NCI-H524 treated with DMSO at 0.1 percent for 48 hours (cell line): ENCODE measurements at regions not wholly inside any gene's neighbourhood (a gene's known extent, or its start where the extent isn't known, plus 50 kb on each side); places are given as distances from the start of the nearest gene placed in this dataset.

Experiments
- DNase-seq: peaks from one replicate; lab custom pipeline; 2025; lab: John Stamatoyannopoulos, UW

DNA sequence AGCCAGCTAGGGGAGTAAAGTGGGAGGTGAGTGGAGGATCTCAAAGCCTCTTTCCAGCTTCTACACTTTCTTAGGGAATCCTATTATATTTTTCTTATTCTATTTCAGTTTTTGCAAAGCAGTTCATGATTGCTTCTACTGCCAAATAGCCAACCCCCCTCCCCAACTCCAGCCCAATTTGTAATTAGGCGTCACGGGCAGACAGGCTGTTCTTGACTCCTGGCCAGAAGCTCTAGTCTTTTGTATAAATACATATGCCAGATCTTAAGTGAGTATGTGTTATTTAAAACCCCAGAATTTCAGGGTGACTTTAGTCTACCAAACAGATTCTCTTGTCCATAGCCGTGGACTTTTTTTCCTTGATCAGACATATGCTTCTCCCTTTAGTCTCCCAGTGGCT, 255.2 kb downstream of the BUB3 start:
- DNase-seq: no peak

DNA sequence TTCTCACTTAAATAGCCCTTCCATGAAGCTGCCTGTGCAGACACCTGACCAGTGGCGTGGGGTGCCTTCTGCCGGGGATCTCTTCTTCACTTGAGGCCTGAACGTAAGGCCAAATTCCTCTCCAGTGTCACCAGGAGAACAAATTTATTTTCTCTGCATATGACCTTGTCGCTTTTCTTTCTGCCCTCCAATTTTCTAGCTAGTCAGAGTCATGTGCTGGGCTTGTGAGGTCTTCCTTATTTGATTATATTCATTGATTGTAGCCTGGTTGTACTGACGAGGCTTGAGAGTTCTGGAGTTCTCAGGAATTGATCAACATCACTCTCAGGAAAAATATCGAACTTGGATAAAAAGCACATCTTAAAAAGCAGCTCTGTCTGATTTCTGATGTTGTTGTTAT, 255.7 kb downstream of the BUB3 start:
- no peak for DNase-seq

DNA sequence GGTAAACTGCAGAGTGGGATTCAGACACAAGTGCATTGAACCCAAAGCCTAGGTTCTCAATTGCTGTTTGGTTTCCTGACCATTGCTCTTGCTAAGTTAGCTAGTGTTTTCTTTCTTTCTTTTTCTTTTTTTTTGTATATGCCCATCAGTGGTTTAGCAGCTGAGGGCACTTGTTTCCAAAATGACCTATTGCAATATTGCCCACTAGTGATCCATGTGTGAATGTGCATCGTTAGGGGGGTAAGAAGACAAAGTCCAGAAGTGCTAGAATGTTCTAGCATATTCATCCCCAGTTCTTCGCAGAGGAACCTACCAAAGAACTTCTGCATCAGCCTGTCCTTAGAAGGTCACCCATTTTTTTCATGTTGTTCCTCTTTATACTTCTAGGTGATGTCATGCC, 252.8 kb upstream of the GPR26 start:
- DNase-seq: no peak

DNA sequence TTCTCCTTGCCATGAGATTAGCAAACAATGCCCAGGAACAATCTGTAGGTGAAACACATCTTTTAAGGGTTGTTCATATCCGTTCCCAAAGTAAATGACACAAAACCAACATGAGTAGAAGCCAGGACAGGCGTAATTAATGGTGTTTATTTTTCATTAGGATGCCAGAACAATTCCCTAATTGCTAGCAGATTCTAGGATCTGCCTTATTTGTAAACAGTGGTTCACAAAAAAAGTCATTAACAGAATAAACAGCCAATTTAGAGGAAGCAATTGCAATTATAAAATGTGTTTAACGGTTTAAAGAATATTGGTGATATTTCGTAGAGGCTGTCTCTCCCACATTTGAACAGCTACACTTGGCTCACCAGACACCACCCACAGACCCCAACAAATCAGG, 250.6 kb upstream of the GPR26 start:
- DNase-seq: no peak

DNA sequence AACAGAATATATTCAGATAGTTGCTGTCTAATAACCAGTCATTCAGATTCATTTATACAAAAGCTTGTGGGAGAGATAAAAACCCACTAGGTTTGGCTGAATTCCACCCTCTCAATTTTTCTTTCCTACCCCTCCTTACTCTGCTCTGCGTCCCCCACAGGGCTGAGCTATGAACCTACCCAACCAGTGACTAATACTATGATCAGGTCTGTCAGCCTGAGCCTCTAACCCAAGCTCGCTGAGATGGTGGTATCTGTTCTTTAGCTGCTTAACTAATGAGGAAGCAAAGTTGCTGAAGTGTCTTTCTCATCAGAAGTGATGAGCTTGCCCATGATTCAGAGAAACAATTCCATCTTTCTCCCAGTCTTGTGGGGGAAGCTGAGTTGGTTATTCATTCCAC, 248.7 kb upstream of the GPR26 start:
- no peak for DNase-seq

DNA sequence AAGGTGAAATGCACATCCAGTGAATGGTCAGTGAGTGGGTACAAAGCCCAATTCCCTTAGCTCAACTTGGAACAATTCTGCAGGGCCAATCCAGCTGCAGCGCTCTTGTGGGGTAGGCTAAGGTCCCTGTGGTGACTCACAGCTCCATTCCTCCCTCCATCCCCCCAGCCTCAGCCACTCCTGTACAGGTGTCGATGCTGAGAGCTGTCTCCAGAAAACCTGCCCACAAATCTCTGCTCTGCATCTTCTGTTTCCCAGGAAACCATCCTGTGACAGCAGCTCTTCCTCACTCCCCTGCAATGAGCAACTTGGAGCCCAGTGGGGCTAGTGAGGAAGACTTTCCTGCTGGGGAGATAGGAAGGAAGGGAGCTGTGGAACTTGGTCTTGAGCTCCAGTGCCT, 244.7 kb upstream of the GPR26 start:
- DNase-seq: no peak

DNA sequence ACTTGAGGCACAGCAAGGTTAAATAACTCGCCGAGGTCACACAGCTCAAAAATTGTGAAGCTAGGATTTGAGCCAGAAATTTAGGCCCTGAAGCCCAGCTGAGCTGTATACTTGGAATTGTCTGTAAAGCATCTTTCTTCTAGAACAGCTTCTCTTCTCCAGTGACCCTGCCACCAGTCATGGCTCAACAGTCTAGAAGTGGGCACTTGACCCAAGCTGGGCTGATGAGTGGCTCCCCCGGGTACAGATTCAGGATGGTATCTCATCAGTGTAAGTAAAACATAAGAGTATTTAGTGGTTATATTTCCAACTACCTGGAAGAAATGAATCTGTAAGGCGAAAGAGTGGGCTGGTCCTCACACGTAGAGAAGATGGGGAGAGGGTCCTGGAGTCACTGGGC, 243.9 kb upstream of the GPR26 start:
- DNase-seq: no peak

DNA sequence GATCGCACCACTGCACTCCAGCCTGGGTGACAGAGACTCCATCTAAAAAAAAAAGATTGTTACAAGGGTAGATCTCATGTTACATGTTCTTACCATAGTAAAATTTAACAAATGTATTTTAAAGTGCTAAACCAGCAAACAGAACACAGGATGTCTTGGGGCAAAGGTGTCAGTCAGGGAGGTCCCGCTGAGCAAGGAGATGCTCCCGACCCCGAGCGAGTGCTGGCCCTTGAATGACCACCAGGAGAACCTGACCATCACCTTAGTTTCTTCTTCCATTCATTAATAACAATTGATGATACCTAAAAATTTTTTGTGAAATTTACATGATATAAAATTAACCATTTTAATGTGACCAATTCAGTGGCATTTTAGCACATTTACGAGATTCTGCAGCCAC, 241.6 kb upstream of the GPR26 start:
- DNase-seq: no peak

DNA sequence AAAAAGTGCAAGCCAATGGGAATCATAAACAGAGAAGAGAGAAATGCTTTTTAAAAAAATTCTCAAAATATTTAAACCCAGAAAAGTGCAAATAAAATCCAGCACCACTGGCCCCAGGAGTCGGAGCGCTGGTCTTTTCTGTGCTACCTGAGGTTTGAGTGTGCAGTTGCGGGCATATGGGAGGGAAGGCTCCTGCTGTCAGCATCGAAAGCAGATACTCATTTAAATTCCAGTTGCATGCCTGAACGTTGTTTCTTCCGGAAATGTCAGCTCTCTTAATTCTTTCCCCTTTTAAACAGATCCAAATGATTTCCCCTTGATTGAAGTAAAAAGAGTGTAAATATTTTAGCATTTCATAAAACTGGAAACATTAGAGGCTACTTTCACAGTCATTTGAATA, 240.5 kb upstream of the GPR26 start:
- no peak for DNase-seq

DNA sequence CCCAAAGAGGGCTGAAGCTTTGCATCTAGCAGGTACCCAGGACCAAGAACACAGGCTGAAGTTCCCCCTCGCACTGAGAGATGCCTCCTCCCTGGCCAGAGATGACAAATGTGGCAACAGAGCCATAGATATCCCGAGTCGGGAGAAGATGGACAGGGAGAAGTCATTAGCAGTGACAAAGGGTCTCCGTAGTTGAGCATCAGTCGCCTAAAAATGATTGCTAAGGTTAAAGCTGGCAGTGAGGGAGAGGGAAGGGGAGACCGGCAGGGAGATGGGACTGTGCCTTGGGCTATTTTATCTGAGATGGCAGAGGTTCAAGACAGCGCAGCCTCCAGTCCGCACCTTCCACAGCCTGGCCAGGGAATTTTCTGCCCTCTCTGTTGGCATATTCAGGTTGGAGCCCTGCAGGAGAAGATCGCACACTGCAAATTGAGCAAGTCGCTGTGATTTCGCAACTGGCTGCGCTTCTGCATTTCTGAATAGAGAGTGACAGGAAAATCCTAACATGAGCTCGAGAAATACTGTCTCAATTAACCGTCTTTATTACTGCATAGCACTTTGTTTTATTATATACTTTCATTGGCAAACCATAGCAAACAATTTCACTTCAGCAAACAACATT, 238.9 kb upstream of the GPR26 start:
- no peak for DNase-seq

DNA sequence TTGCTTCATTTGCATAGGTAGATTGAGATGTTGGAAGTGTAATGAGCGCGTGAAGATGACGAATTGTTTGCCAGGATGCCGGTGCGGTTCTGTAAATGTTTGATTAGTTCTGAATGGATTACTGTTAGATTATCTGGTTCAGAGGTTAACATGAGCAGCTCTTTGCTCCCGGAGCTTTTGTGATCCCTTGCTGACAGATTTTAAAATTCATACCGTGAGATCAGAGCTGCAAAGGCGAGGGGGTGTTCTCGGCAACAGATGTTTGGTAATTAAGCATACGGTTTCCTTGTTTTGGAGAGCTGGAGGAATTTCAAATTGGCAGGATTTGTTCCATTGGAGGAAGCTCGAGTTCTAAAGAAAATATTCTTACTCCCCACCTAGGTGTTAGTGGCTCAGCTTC, 237.8 kb upstream of the GPR26 start:
- peak; percentile 5 for DNase-seq

DNA sequence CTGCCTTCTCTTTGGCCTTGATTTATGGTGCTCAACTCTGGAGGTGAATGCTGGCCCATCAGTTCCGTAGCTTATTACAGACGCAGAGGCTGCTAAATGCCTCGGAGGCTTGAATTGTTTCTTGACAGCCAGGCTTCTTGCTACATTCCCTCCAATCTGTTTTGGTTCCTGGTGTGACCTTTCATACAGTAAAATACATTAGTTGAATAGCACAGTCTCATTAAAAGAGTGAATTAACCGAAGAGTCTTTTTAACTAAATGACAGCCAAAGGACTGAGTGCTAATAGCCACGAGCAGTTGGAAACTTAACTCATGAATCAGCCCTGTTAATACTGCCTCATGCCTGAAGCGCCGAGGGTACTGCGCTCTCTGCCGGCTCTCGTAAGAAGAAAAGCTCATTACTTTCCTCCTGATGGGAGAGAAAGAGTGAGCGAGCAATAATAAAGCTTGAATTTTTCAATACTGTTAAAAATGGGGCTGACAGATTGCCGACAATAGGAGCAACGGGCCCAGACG, 236.4 kb upstream of the GPR26 start:
- no peak for DNase-seq

DNA sequence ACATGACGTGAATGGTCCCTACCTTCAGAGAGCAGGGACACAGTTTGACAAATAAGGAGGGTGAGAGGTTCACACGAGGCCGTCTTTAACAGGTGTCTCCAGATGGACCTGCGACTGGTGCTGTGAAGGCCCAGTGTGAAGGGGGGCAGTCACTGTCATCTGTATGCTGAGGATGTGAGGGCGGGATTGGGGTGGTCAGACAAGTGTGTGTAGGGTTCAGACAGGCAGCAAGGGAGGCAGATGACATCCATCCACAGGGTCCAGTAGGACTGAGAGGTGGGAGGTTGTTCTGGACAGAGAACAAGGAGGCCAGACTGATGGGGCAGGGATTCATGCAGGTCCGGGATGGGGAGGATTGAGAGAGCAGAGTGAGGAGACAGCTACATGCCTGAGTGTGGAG, 232.6 kb upstream of the GPR26 start:
- DNase-seq: no peak

DNA sequence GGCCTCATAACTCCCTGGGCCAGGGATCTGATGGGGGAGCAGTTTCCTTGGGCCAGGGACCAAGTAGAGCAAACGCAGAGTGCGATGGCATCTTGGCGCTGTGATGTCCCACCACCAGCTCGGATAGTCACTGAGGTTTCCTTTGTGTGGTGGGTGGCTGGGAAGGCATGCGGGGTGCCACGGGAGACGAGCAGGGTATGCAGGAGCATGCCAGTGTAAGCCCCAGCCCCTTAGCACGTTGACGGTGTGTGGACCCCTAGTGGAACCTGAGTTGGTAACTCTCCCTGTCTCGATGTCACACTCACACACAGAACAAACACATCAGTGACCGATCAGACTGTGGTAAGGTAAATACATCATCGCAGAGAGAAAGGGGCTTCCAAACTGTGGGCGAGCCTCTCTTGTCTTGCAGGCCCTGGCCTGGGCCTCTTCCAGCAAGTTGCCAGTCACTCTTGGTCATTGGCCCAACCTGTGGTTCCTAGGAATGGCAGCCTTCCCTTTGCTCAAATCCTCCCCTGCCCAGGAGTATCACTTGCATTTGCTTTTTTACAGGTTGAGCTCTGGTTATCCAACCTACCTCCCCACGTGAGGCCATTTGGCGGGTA, 231.6 kb upstream of the GPR26 start:
- DNase-seq: no peak

DNA sequence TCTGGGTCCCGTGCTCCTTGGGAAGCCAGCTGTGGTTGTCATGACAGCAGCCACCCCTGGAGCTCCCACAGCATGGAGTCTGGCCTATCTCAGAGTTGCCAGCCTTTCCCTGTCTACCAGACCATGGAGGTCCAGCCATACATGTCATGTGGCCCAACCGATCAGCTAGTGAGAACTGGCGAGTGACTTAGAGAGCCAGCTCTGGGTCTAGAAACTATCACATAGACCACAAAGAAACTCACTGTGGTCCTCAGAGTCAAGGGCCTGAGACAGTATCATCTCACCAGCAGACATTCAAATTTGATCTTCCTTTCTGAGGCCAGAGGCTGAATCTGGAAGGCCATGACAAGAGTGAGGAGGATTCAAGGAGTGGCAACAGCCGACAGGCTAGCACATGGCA, 223.3 kb upstream of the GPR26 start:
- DNase-seq: no peak

DNA sequence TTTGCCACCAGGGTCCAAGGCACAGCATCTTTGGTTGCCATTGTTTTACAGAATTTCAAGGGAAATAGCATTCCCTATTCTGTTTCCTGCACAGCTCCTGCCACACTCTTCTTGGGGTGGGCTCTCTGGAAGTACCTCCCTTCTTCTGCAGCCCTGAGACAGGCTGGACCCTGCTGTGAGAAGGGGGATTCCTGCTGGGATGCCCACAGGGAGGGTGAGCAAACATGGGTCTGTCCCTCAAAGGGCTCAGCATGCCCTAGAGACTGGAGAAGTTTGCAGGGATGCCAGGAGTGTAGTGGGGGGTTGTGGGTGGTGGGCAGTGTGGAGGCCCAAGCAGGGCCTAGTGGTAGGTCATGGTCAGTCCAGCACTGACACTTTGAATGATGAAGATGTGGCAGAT, 222.2 kb upstream of the GPR26 start:
- no peak for DNase-seq

DNA sequence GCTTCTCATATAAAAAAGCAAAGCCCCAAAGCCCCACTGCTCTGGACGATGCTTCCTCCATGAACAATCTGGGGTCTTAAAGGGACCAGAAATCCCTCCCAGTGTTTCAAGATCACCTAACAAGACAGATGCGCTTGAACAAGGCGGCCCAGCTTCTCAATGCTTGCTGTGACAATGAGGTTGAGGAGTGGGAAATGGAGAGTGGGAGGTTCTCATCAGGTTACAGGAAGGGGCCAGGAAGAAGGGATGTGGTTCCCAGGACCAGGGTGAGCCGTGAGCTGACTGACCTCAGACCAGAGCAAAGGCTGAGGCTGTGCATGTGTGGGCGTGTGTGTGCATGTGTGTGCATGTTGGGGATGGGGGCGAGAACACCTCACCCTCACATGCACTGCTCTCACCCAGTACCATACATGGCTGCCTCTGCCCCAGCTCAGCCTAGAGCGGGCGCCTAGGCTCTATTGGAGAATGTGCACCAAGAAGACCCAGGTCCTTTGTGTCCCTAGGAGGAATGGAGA, 220.8 kb upstream of the GPR26 start:
- no peak for DNase-seq

DNA sequence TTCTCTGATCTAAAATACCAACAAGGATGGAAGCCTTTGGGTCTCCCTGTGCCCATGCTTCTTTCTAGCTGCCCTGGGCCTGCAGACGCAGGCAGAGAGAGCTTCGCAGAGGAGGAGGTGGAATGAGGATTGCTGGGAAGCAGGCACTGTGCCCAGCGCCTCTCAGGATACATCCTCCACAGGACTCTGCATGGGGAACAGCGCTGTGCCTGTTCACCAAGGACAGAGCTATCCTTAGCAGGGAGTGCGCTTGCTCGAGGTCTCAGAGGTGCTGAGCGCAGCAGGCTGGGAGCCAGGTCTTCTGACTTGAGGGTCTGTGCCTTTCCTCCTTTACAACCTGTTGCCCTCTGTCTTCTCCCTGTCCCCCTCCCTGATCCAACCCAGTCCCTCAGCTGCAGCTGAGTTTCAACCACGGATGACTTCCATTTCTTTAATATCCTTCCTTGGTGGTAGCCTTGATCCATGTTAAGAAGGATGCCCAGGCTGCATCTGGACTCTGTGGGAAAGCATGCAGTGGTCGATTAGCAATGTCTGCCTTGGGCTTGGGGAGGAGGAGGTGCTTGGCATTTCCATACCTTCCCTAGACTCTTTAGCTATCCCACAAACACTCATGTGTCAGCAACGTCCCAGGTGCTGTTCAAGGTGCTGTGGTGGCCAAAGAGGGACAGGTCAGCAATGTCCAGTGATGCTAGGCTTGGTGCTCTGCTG, 219.6 kb upstream of the GPR26 start:
- no peak for DNase-seq

DNA sequence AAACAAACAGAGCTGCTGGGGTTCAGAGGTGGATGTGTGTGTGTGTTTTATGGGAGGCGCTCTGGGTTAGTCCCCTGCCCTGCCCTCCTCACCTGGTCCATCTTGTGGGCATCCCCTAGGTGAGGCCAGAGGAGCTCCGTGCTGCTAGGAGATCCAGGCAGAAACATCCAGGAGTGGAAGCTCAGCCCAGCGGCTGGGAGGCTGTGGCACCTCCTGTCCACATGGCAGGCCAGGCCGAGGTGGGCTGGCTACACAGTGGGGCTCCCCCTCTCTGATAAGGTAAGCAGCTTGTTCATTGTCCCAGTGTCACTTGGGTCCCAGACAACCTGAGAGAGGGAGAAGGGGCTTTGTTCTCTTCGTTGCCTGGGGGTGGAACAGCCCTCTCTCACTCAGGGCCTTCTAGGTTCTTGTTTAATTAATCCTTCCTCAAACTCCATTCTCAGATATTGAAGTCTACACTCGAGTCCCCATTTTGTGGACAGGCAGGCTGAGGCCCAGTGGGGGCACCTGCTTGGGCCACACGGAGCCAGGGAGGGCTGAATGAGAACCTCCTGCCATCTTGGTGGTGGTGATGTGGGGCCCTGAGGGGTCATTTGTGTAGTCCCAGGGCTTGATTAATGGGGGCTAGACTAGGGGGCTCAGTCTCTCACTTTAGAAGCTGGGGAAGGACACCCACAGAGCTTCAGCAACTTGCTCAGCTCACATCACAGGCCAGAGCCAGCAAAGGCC, 216.8 kb upstream of the GPR26 start:
- DNase-seq: no peak

DNA sequence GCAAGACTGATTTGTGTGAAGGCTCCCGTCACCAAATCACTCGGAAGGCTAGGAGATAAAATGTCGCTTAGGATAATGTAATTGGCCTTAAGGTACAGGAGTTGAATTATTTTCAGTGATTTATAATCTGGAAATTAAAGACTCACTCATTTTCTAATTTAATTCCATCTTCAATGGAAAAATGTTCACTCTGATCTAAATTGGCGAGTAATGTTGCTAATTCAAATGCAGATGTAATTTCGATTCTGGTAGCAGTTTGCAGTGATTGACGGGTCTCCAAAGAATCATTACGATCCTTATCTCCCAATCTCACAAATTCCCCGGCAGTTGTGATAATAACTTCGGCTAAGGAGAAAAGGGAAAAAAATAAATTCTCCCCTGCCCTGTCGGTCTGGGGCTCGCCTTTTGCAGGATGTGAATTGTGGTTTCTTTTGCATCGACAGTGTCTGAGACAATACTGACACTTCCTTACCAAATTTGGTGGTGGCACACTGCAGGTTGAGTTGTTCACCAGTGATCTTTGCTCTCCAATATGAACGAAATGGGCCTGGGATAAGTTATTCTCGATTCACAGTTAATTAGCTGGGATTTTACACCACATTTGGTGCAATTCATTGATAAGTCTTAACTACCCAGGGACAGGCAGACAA, 215.1 kb upstream of the GPR26 start:
- no peak for DNase-seq

DNA sequence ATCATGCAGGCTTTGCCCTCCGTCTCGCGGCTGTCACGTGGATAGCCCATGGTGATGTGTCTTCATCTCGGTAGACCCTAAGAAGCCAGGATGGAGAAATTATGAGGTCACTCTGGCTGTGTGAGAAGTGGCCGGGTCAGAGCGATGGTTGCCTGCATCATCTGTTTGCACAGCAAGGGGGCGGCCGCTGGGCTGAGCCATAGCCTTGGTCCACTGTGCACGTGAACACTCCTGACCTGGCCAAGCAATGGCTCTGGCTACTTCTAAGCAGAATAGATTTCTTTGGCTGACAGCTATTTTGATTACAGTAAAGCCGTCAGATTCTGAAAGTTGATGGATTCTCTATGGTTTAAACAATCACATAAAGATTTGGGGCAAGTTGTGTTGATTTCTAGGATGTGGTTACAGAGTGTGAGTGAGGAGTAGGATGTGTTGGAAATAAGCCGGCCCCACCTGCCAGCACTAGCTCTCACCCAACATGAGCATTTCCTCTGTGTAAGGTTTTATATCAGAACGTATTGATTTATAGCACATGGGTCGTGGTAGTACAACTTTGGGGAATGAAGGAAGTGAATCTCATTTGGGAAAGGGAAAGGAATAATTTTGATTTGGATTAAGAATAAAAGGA, 214.4 kb upstream of the GPR26 start:
- DNase-seq: no peak

DNA sequence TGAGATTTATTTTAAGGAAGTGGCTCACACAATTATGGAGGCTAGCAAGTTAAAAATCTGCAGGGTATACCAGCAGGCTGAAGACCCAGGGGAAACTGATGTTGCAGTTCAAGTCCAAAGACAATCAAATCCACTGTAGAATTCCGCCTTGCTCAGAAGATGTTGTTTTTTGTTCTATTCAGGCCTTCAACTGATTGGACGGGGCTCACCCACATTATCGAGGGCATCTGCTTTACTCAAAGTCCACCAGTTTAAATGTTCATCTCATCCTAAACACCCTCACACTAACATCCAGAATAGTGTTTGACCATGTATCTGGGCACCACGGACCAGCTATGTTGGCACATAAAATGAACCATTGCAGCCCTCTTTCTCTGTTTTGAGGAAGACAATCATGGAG, 211.2 kb upstream of the GPR26 start:
- DNase-seq: no peak
